HPDE6-E6E7 (cell line): ENCODE measurements at regions not wholly inside any gene's neighbourhood (a gene's known extent, or its start where the extent isn't known, plus 50 kb on each side); places are given as distances from the start of the nearest gene placed in this dataset.

Source experiments
- DNase-seq: peaks from one replicate; pipeline ENCODE4 v3.0.0; 2011; ENCODE audit warnings: missing footprints; ENCODE audit errors: extremely low spot score

DNA sequence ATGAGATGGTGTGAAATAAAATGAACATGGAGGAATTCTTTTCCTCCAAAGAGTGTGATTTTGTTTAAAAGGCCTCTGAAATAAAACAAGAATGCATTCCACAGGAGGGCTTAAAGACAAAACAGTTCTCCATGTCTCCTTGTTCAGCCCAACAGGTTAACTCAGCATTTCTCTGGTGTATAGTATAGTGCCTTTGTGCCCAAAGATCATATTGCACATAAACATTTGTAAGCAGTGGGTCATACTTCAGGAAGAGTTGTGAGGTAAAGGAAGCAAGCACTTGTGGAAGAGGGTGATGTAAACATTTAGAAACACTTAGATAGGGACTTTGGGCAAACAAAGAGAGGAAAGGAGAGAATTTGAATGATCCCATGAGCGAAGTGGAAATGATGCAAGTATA, 433.9 kb downstream of the SIPA1L2 start:
- DNase-seq = no peak

GRCh38 chr1:232194424-232194823, 435.5 kb downstream of the SIPA1L2 start:
- no peak for DNase-seq

DNA sequence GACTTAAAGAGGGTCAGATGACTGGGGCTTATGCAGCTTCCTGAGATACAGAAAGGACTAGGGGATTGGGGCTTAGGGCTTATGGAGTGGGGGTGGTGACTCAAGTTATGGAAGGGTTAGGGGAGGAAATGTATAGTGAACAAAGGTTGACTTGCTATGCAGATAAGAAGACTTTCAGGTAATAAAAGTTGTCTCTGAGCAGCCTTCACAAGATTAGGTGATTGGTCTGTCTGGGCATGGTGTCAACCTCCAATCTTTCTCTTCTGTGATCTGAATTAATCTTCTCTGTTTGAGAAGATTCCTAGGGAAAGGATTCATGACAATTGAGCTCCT, 436.5 kb downstream of the SIPA1L2 start:
- DNase-seq = no peak

GRCh38 chr1:232192781-232193450, 437.0 kb downstream of the SIPA1L2 start:
- no peak for DNase-seq

DNA sequence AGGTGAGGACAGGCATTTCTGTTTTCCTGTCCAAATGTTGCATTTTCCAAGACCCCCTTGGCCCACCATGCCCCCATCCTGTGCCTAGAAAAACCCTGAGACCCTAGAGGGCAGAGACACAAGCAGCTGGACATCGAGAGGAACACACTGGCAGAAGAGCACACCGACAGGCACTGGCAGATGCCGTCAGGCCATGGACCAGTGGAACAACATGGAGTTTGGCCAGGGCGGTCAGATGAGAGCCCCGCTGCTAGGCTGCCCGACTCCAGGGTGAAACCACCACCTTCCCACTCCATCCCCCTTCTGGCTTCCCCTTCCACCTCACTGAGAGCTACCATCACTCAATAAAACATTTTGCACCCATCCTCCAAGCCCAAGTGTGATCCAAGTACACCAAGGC, 438.4 kb downstream of the SIPA1L2 start:
- no peak for DNase-seq

- no peak for DNase-seq
These were observed 441.6 kb downstream of the SIPA1L2 start for GRCh38 chr1:232188318-232188717.

- DNase-seq = no peak
These were observed 443.0 kb downstream of the SIPA1L2 start for GRCh38 chr1:232186931-232187330.

GRCh38 chr1:232184561-232185530, 445.1 kb downstream of the SIPA1L2 start:
- no peak for DNase-seq

- DNase-seq = no peak
These were observed 446.1 kb downstream of the SIPA1L2 start for GRCh38 chr1:232183802-232184201.

DNA sequence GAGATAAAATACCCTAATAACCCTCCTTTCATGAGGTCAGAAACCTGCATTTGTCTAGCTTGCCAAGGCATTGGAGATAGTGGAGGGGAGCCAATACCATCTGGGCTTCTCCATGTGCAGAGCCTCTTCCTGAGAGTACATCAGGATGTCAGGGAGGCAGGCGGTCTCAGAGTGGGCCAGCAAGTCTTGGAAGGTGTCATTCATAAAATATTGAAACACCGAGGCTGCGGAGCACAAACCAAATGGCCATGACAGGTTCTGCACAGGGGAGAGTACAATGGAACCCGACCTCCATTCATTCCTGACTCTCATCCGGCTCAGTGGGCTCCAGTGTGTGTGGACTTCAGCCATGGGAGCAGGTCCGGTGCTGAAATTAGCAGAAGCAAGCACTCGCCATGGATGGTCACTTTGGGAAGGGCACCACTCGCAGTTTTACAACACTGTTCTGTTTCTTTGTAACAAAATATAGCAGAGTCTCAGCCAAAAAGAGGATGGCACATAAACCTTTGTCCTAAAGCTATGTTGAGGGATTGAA, 446.6 kb downstream of the SIPA1L2 start:
- DNase-seq = no peak

GRCh38 chr1:232182236-232182635, 447.7 kb downstream of the SIPA1L2 start:
- no peak for DNase-seq

GRCh38 chr1:232180779-232181136, 449.2 kb downstream of the SIPA1L2 start:
- no peak for DNase-seq

DNA sequence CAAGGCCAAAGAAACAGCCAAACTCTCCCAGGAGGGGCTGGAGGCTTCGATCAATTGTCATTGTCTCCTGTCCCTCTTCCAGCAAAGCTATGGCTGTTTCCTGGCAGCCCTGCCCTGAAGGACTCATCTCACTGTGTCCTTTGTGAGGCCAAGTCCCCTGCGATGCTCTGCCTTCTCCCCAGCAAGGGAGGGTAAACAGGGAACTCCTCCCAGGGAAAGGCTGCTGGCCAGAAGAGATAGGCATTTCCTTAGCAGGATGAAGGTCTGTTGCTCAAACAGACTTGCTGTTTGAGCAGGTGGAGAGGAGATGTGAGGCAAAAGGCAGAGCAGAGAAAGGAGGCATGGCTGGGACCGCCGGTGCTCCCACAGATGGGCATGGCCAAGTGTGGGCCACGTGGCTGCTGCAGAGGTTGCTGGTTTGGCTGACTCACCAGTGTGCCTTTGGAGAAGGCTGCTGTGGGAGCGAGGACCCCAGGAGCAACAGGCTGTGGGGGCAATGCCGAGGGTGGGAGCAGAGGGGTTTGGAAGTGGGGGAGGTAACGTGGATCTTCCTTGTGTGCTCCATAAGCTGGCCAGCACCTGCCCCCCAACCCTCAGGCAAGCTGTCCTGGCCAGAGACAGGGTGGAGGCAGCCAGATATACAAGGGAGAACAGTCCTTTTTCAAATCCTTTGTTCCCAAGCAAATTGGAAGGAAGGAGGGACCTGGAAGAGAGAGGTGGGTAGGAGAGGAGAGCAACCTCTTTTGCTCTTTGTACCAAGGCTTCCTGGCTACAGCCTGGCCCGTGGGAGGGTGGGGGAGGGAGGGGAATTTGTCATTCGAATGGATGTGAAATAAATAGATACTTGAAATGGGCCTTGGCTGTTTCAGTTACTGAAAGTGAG, 449.8 kb downstream of the SIPA1L2 start:
- no peak for DNase-seq

DNA sequence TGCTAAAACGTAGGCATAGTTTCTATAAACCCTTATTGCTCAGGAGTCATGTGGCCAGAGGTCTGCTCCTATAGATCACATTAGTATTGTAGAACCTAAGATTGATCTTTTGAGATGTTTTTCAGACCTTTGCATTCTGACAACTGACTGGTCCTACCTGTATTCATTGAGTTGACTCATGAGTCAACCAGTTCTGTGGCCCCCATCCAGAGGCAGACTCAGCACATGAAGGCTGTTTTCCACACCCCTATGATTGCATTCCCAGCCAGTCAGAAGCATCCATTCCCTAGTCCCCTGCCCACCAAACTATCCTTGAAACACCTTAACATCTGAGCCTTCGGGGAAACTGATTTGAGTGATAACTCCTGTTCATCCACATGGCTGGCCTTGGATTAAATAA, 451.7 kb downstream of the SIPA1L2 start:
- DNase-seq = no peak

DNA sequence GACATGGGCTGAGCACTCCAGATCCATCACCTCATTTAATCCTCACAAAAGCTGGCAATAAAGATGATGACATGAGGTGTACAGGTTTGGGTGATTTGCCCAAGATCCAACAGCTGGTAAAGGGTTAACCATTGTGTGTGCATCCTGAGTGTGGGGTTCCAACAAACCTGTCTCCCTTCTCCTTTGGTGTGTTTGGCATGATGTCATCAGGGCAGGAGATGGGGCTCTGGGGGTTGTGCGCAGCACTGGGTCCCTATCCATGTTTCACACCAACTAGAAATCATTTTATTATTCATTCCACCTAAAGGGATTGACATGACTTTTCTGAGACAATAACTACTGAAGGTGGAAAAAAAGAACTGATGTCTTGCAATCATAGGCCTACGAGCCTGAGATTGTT, 452.5 kb downstream of the SIPA1L2 start:
- no peak for DNase-seq

DNA sequence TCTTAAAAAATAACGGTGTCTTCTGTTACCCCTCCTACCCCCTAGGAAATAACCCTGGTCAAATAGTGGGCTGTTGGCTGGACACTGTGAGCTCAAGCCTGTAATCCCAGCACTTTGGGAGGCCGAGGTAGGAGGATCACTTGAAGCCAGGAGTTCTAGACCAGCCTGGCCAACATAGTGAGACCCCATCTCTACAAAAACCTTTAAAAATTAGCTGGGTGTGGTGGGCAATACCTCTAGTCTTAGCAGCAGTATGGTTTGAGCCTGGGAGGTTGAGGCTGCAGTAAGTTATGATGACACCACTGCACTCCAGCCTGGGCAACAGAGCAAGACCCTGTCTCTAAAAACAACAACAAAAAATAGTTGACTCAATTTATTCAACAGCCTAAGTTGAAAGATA, 453.7 kb downstream of the SIPA1L2 start:
- no peak for DNase-seq

GRCh38 chr1:232174306-232174705, 455.6 kb downstream of the SIPA1L2 start:
- DNase-seq = no peak

DNA sequence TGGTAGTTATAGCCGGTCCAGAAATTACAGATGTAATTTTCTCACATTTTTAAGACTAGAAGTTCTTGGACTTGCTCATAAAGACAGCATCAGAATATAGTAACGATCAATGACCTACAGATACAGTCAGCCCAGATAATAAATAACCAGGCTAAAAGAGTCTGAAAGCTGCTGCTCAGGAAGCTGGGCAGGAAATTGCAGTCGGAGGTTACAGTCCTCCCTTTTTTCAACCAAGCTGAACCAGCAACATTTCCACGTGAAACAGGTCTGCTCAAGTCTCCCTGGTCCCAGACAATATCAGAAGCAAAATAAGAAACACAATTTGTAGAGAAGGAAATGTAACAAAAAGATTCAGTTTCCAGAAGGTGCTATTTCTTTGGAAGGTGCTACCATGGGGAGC, 457.4 kb downstream of the SIPA1L2 start:
- no peak for DNase-seq

- no peak for DNase-seq
These were observed 459.0 kb downstream of the SIPA1L2 start for GRCh38 chr1:232170909-232171308.

- DNase-seq = no peak
These were observed 460.5 kb downstream of the SIPA1L2 start for GRCh38 chr1:232169436-232169835.

GRCh38 chr1:232168508-232168907, 461.4 kb downstream of the SIPA1L2 start:
- DNase-seq = no peak

DNA sequence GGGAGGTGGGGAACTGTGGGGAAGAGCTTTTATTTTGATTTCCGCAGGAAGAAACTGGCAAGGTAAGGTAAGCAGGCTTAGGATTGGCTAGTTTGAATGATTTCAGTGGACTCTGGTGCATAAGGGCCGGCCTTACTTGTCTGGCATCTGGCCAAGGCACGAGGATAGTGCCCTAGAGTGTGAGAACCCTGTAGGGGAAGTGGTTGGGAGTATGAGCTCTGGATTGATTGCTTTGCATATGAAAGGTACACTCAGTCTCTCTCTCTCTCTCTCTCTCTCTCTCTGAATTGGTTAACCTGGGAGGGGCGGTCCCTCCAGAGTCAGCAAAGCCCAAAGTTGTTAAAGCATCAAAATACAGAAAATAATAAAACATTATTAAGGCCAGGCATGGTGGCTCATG, 463.0 kb downstream of the SIPA1L2 start:
- DNase-seq = no peak
